ENCODE measurements at regions not wholly inside any gene's neighbourhood (a gene's known extent, or its start where the extent isn't known, plus 50 kb on each side); places are given as distances from the start of the nearest gene placed in this dataset.

- TF ChIP-seq CTCF (conservative IDR thresholded peaks at IDR 0.05) = no peak
- no peak for TF ChIP-seq EZH2 (IDR thresholded peaks at IDR 0.05; ENCODE audit: low read depth)
Measured at GRCh38 chr1:78236716-78237115, 190.9 kb downstream of the GIPC2 start.

Data from PC-9 (cell line).